ENCODE measurements at regions not wholly inside any gene's neighbourhood (a gene's known extent, or its start where the extent isn't known, plus 50 kb on each side); places are given as distances from the start of the nearest gene placed in this dataset.

- Histone ChIP-seq H3K18ac (ENCODE audit: low read length) (no peak overlapping the region), H4K8ac (ENCODE audit: low read depth, low read length) (no peak overlapping the region), H3K14ac (ENCODE audit: low read length) (no peak overlapping the region), H3K4me1 (ENCODE audit: control insufficient read depth in 1 of 2, insufficient read depth in 2 of 2, low read length in 2 of 2) (no peaks in the 10 kb centered on the region), H4K91ac (ENCODE audit: low read depth, low read length) (no peak overlapping the region), H3K23ac (ENCODE audit: low read length) (no peak overlapping the region), H3K9ac (ENCODE audit: low read length) (no peak overlapping the region), H4K12ac (ENCODE audit: low read depth, low read length) (no peak overlapping the region), H2BK12ac (ENCODE audit: low read length) (no peak overlapping the region), H3K4me3 (ENCODE audit: low read depth, low read length) (no peak overlapping the region), H3K4me2 (ENCODE audit: low read length) (no peak overlapping the region), H2AK5ac (ENCODE audit: low read length) (no peak overlapping the region), H2BK120ac (ENCODE audit: insufficient read depth, low read length, poor library complexity) (no peak overlapping the region), H3K27ac (ENCODE audit: low read depth, low read length) (no peak overlapping the region), H3K36me3 (ENCODE audit: control insufficient read depth in 1 of 2, insufficient read depth in 2 of 2, low read length in 2 of 2) (no peaks in the 10 kb centered on the region), H3K79me1 (ENCODE audit: low read length) (no peaks in the 10 kb centered on the region), H3K79me2 (ENCODE audit: control insufficient read depth, insufficient read depth, low read length, poor library complexity) (no peaks in the 10 kb centered on the region), H3K4ac (ENCODE audit: low read depth, low read length) (no peak overlapping the region), H2AFZ (ENCODE audit: insufficient read depth, low read length, poor library complexity) (no peak overlapping the region), H2BK5ac (ENCODE audit: low read depth, low read length, poor library complexity) (no peak overlapping the region), H3K27me3 (ENCODE audit: insufficient read depth, low read length) (no peaks in the 10 kb centered on the region), H3K9me3 (ENCODE audit: insufficient read depth, low read depth, low read length) (no peaks in the 10 kb centered on the region)
- DNase-seq: no peak
- WGBS (ENCODE audit: extremely low coverage, insufficient coverage, insufficient read length): no CpG with 5 or more reads among the region's 2 CpGs
Observed at GRCh38 chr1:98398649-98399048, 262.9 kb upstream of the SNX7 start.

- H4K12ac ChIP-seq (ENCODE audit: low read depth, low read length): no peak overlapping the region
- H3K4me3 ChIP-seq (ENCODE audit: low read depth, low read length): no peak overlapping the region
- no peak overlapping the region for H2BK120ac ChIP-seq (ENCODE audit: insufficient read depth, low read length, poor library complexity)
- H3K4me2 ChIP-seq (ENCODE audit: low read length): no peak overlapping the region
- H3K14ac ChIP-seq (ENCODE audit: low read length): no peak overlapping the region
- no peaks in the 10 kb centered on the region for H3K27me3 ChIP-seq (ENCODE audit: insufficient read depth, low read length)
- no peak overlapping the region for H3K23ac ChIP-seq (ENCODE audit: low read length)
- no peaks in the 10 kb centered on the region for H3K4me1 ChIP-seq (ENCODE audit: control insufficient read depth in 1 of 2, insufficient read depth in 2 of 2, low read length in 2 of 2)
- no peak overlapping the region for H3K4ac ChIP-seq (ENCODE audit: low read depth, low read length)
- no peaks in the 10 kb centered on the region for H3K79me1 ChIP-seq (ENCODE audit: low read length)
- no peak overlapping the region for H2AFZ ChIP-seq (ENCODE audit: insufficient read depth, low read length, poor library complexity)
- H4K91ac ChIP-seq (ENCODE audit: low read depth, low read length): no peak overlapping the region
- no peak overlapping the region for H4K8ac ChIP-seq (ENCODE audit: low read depth, low read length)
- H2BK5ac ChIP-seq (ENCODE audit: low read depth, low read length, poor library complexity): no peak overlapping the region
- no peaks in the 10 kb centered on the region for H3K79me2 ChIP-seq (ENCODE audit: control insufficient read depth, insufficient read depth, low read length, poor library complexity)
- no peak overlapping the region for H3K27ac ChIP-seq (ENCODE audit: low read depth, low read length)
- no peaks in the 10 kb centered on the region for H3K36me3 ChIP-seq (ENCODE audit: control insufficient read depth in 1 of 2, insufficient read depth in 2 of 2, low read length in 2 of 2)
- no peak overlapping the region for H2BK12ac ChIP-seq (ENCODE audit: low read length)
- DNase-seq: no peak
- H3K9ac ChIP-seq (ENCODE audit: low read length): no peak overlapping the region
- H3K9me3 ChIP-seq (ENCODE audit: insufficient read depth, low read depth, low read length): no peaks in the 10 kb centered on the region
- no peak overlapping the region for H2AK5ac ChIP-seq (ENCODE audit: low read length)
- H3K18ac ChIP-seq (ENCODE audit: low read length): no peak overlapping the region
Observed at GRCh38 chr1:98398092-98398491, 263.4 kb upstream of the SNX7 start.

GRCh38 chr1:98393719-98394118 lies 267.8 kb upstream of the SNX7 start:
- H4K12ac ChIP-seq (ENCODE audit: low read depth, low read length): no peak overlapping the region
- no peak overlapping the region for H3K4me3 ChIP-seq (ENCODE audit: low read depth, low read length)
- no peak overlapping the region for H2AK5ac ChIP-seq (ENCODE audit: low read length)
- no peak overlapping the region for H2BK5ac ChIP-seq (ENCODE audit: low read depth, low read length, poor library complexity)
- no peak overlapping the region for H3K9ac ChIP-seq (ENCODE audit: low read length)
- H2BK120ac ChIP-seq (ENCODE audit: insufficient read depth, low read length, poor library complexity): no peak overlapping the region
- no peaks in the 10 kb centered on the region for H3K27me3 ChIP-seq (ENCODE audit: insufficient read depth, low read length)
- H3K4me2 ChIP-seq (ENCODE audit: low read length): no peak overlapping the region
- no peak overlapping the region for H3K18ac ChIP-seq (ENCODE audit: low read length)
- no CpG with 5 or more reads among the region's 2 CpGs for WGBS (ENCODE audit: extremely low coverage, insufficient coverage, insufficient read length)
- H3K14ac ChIP-seq (ENCODE audit: low read length): no peak overlapping the region
- no peaks in the 10 kb centered on the region for H3K79me1 ChIP-seq (ENCODE audit: low read length)
- no peaks in the 10 kb centered on the region for H3K79me2 ChIP-seq (ENCODE audit: control insufficient read depth, insufficient read depth, low read length, poor library complexity)
- H3K9me3 ChIP-seq (ENCODE audit: insufficient read depth, low read depth, low read length): no peaks in the 10 kb centered on the region
- H3K4me1 ChIP-seq (ENCODE audit: control insufficient read depth in 1 of 2, insufficient read depth in 2 of 2, low read length in 2 of 2): no peaks in the 10 kb centered on the region
- H4K91ac ChIP-seq (ENCODE audit: low read depth, low read length): no peak overlapping the region
- H3K36me3 ChIP-seq (ENCODE audit: control insufficient read depth in 1 of 2, insufficient read depth in 2 of 2, low read length in 2 of 2): no peaks in the 10 kb centered on the region
- no peak overlapping the region for H3K4ac ChIP-seq (ENCODE audit: low read depth, low read length)
- DNase-seq: no peak
- no peak overlapping the region for H2BK12ac ChIP-seq (ENCODE audit: low read length)
- no peak overlapping the region for H3K23ac ChIP-seq (ENCODE audit: low read length)
- H2AFZ ChIP-seq (ENCODE audit: insufficient read depth, low read length, poor library complexity): no peak overlapping the region
- H4K8ac ChIP-seq (ENCODE audit: low read depth, low read length): no peak overlapping the region
- H3K27ac ChIP-seq (ENCODE audit: low read depth, low read length): no peak overlapping the region

GRCh38 chr1:98391175-98391574 lies 270.3 kb upstream of the SNX7 start:
- Histone ChIP-seq H2BK5ac (ENCODE audit: low read depth, low read length, poor library complexity) (no peak overlapping the region), H3K4me1 (ENCODE audit: control insufficient read depth in 1 of 2, insufficient read depth in 2 of 2, low read length in 2 of 2) (no peaks in the 10 kb centered on the region), H3K23ac (ENCODE audit: low read length) (no peak overlapping the region), H3K18ac (ENCODE audit: low read length) (no peak overlapping the region), H2AFZ (ENCODE audit: insufficient read depth, low read length, poor library complexity) (no peak overlapping the region), H3K79me1 (ENCODE audit: low read length) (no peaks in the 10 kb centered on the region), H3K27ac (ENCODE audit: low read depth, low read length) (no peak overlapping the region), H3K36me3 (ENCODE audit: control insufficient read depth in 1 of 2, insufficient read depth in 2 of 2, low read length in 2 of 2) (no peaks in the 10 kb centered on the region), H2AK5ac (ENCODE audit: low read length) (no peak overlapping the region), H2BK12ac (ENCODE audit: low read length) (no peak overlapping the region), H4K8ac (ENCODE audit: low read depth, low read length) (no peak overlapping the region), H2BK120ac (ENCODE audit: insufficient read depth, low read length, poor library complexity) (no peak overlapping the region), H3K4me3 (ENCODE audit: low read depth, low read length) (no peak overlapping the region), H3K79me2 (ENCODE audit: control insufficient read depth, insufficient read depth, low read length, poor library complexity) (no peaks in the 10 kb centered on the region), H4K12ac (ENCODE audit: low read depth, low read length) (no peak overlapping the region), H3K27me3 (ENCODE audit: insufficient read depth, low read length) (no peaks in the 10 kb centered on the region), H4K91ac (ENCODE audit: low read depth, low read length) (no peak overlapping the region), H3K9me3 (ENCODE audit: insufficient read depth, low read depth, low read length) (no peaks in the 10 kb centered on the region), H3K14ac (ENCODE audit: low read length) (no peak overlapping the region), H3K4me2 (ENCODE audit: low read length) (no peak overlapping the region), H3K9ac (ENCODE audit: low read length) (no peak overlapping the region), H3K4ac (ENCODE audit: low read depth, low read length) (no peak overlapping the region)
- DNase-seq: no peak
- no CpG with 5 or more reads among the region's 1 CpG for WGBS (ENCODE audit: extremely low coverage, insufficient coverage, insufficient read length)

GRCh38 chr1:98389809-98390208 lies 271.7 kb upstream of the SNX7 start:
- DNase-seq: no peak
- Histone ChIP-seq H3K4ac (ENCODE audit: low read depth, low read length) (no peak overlapping the region), H3K27ac (ENCODE audit: low read depth, low read length) (no peak overlapping the region), H4K91ac (ENCODE audit: low read depth, low read length) (no peak overlapping the region), H3K27me3 (ENCODE audit: insufficient read depth, low read length) (no peaks in the 10 kb centered on the region), H3K4me2 (ENCODE audit: low read length) (no peak overlapping the region), H4K12ac (ENCODE audit: low read depth, low read length) (no peak overlapping the region), H3K14ac (ENCODE audit: low read length) (no peak overlapping the region), H3K23ac (ENCODE audit: low read length) (no peak overlapping the region), H3K18ac (ENCODE audit: low read length) (no peak overlapping the region), H2BK12ac (ENCODE audit: low read length) (no peak overlapping the region), H3K9me3 (ENCODE audit: insufficient read depth, low read depth, low read length) (no peaks in the 10 kb centered on the region), H4K8ac (ENCODE audit: low read depth, low read length) (no peak overlapping the region), H3K36me3 (ENCODE audit: control insufficient read depth in 1 of 2, insufficient read depth in 2 of 2, low read length in 2 of 2) (no peaks in the 10 kb centered on the region), H3K9ac (ENCODE audit: low read length) (no peak overlapping the region), H2AFZ (ENCODE audit: insufficient read depth, low read length, poor library complexity) (no peak overlapping the region), H3K79me1 (ENCODE audit: low read length) (no peaks in the 10 kb centered on the region), H2AK5ac (ENCODE audit: low read length) (no peak overlapping the region), H2BK5ac (ENCODE audit: low read depth, low read length, poor library complexity) (no peak overlapping the region), H2BK120ac (ENCODE audit: insufficient read depth, low read length, poor library complexity) (no peak overlapping the region), H3K4me1 (ENCODE audit: control insufficient read depth in 1 of 2, insufficient read depth in 2 of 2, low read length in 2 of 2) (no peaks in the 10 kb centered on the region), H3K79me2 (ENCODE audit: control insufficient read depth, insufficient read depth, low read length, poor library complexity) (no peaks in the 10 kb centered on the region), H3K4me3 (ENCODE audit: low read depth, low read length) (no peak overlapping the region)

All from trophoblast cell (in vitro differentiated cells and primary cell).